ENCODE measurements at regions not wholly inside any gene's neighbourhood (a gene's known extent, or its start where the extent isn't known, plus 50 kb on each side); places are given as distances from the start of the nearest gene placed in this dataset. TPM values are rescaled to one million over a fixed set of nuclear protein-coding genes. Genes with fewer than 3 reads are reported as not detected.

Small RNA genes in the stretch of these regions (small RNA-seq; reads per million reads assigned to genes)
- not detected for gene AC083904.1 (ENCODE audit: low replicate concordance)
- not detected for gene RNU6-4P (ENCODE audit: low replicate concordance)

All from lung (tissue), 1 donor.